ENCODE measurements at regions not wholly inside any gene's neighbourhood (a gene's known extent, or its start where the extent isn't known, plus 50 kb on each side); places are given as distances from the start of the nearest gene placed in this dataset.

GRCh38 chr7:52151559-52151958, 835.0 kb upstream of the COBL start:
- Histone ChIP-seq H3K27ac (replicated peaks) (no peak overlapping the region), H3K9me3 (replicated peaks) (no peaks in the 10 kb centered on the region), H3K36me3 (no peaks in the 10 kb centered on the region), H3K4me3 (no peak overlapping the region), H3K4me1 (no peaks in the 10 kb centered on the region), H3K27me3 (ENCODE audit: low read depth) (no peaks in the 10 kb centered on the region)
- intact Hi-C loops (cut with micrococcal nuclease): no loop called here
- DNase-seq: no peak
- TF ChIP-seq CTCF (IDR thresholded peaks at IDR 0.05; ENCODE audit: borderline replicate concordance): no peak

GRCh38 chr7:52150952-52151351, 834.3 kb upstream of the COBL start:
- Histone ChIP-seq H3K27me3 (ENCODE audit: low read depth) (no peaks in the 10 kb centered on the region), H3K4me3 (no peak overlapping the region), H3K27ac (replicated peaks) (no peak overlapping the region), H3K9me3 (replicated peaks) (no peaks in the 10 kb centered on the region), H3K4me1 (no peaks in the 10 kb centered on the region), H3K36me3 (no peaks in the 10 kb centered on the region)
- intact Hi-C loops (cut with micrococcal nuclease): no loop called here
- no peak for TF ChIP-seq CTCF (IDR thresholded peaks at IDR 0.05; ENCODE audit: borderline replicate concordance)
- DNase-seq: no peak

DNA sequence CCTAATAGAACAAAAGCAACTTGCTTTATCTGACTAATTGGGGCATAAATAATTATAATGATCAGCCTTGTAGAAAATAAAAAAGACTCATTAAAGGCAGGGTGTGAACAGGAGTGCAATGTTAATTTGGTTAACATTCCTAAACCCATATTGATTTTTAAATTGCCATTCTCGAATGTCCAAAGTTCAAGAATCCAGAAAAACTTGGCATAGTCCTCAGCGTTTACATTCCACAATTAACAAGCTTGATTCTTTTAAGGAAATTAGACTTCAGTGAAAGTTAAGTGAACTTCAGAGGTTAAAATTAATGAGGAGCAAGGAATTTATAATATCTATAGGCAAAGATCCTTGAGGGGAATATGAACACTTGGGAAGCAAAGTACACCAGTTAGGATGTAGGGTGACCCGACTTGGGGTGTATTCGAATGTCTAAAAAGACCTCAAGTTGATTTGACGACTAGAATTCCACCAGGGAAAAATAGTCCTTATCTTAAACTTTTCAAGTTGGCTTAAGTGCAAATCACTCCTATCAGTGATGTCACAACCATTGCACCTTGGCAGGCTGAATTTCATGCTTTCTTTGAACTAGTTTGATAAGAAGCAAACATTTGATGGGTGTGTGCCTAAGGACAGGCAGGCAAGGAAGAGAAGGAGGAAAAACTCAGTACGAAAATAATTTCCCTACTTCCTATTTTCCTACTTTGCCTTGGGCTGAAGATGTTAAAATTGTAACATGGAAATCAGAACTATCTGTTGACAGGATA, 830.4 kb upstream of the COBL start:
- Histone ChIP-seq H3K4me3 (no peak overlapping the region), H3K27me3 (ENCODE audit: low read depth) (no peaks in the 10 kb centered on the region), H3K4me1 (no peaks in the 10 kb centered on the region), H3K36me3 (no peaks in the 10 kb centered on the region), H3K27ac (replicated peaks) (no peak overlapping the region), H3K9me3 (replicated peaks) (no peaks in the 10 kb centered on the region)
- TF ChIP-seq CTCF (IDR thresholded peaks at IDR 0.05; ENCODE audit: borderline replicate concordance): no peak
- DNase-seq: no peak
- intact Hi-C loops (cut with micrococcal nuclease): no loop called here

DNA sequence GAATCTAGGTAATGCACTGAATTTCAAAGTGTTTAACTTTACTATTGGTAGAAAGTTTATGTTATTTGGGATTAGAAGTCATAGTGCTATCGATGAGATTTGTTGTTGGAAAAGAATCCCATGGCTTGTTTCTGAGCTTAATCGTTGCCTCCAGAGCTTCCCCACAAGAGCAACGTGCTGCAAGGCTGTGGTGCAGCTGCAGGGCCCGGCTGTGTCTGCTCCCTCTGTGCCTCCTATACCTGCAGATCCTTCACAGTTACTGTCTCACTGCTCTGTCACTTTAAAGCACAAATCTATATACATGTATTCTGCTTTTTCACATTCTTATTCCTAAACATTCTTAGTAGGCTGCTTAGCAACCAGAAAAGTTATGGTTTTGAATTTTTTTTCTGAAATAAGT, 826.6 kb upstream of the COBL start:
- no peak overlapping the region for H3K27ac ChIP-seq (replicated peaks)
- no peaks in the 10 kb centered on the region for H3K36me3 ChIP-seq
- H3K9me3 ChIP-seq (replicated peaks): peaks cover 5% of the 10 kb centered on the region
- TF ChIP-seq CTCF (IDR thresholded peaks at IDR 0.05; ENCODE audit: borderline replicate concordance): no peak
- intact Hi-C loops (cut with micrococcal nuclease): no loop called here
- H3K4me3 ChIP-seq: no peak overlapping the region
- no peak for DNase-seq
- no peaks in the 10 kb centered on the region for H3K27me3 ChIP-seq (ENCODE audit: low read depth)
- H3K4me1 ChIP-seq: no peaks in the 10 kb centered on the region

GRCh38 chr7:52140851-52141250, 824.2 kb upstream of the COBL start:
- no peak overlapping the region for H3K27ac ChIP-seq (replicated peaks)
- TF ChIP-seq CTCF (IDR thresholded peaks at IDR 0.05; ENCODE audit: borderline replicate concordance): no peak
- no peaks in the 10 kb centered on the region for H3K4me1 ChIP-seq
- H3K36me3 ChIP-seq: no peaks in the 10 kb centered on the region
- intact Hi-C loops (cut with micrococcal nuclease): no loop called here
- no peaks in the 10 kb centered on the region for H3K27me3 ChIP-seq (ENCODE audit: low read depth)
- no peak for DNase-seq
- peaks cover 8% of the 10 kb centered on the region for H3K9me3 ChIP-seq (replicated peaks)
- H3K4me3 ChIP-seq: no peak overlapping the region
